OCI-LY1 (cell line): ENCODE measurements at regions not wholly inside any gene's neighbourhood (a gene's known extent, or its start where the extent isn't known, plus 50 kb on each side); places are given as distances from the start of the nearest gene placed in this dataset.

Experiments
- CTCF ChIP-seq: fragments of 200-600 bp; sonication (generic), shearing (Covaris generic); IDR thresholded peaks from 2 replicates; pipeline ENCODE4 v1.5.1; 2017; ENCODE audit warnings: mild to moderate bottlenecking, antibody characterized with exemption, low read length, moderate library complexity, mixed read lengths
- EZH2 ChIP-seq: fragments of 200-600 bp; sonication (generic), shearing (Covaris generic); IDR thresholded peaks from 2 replicates; pipeline ENCODE4 v1.8.0; 2017; ENCODE audit warnings: borderline replicate concordance, mixed run types, mild to moderate bottlenecking, antibody characterized with exemption, low read length, moderate library complexity, mixed read lengths

GRCh38 chr15:92290359-92290992, 103.2 kb upstream of the ST8SIA2 start:
- TF ChIP-seq CTCF (no peak), EZH2 (no peak)
